ENCODE measurements at regions not wholly inside any gene's neighbourhood (a gene's known extent, or its start where the extent isn't known, plus 50 kb on each side); places are given as distances from the start of the nearest gene placed in this dataset.

DNA sequence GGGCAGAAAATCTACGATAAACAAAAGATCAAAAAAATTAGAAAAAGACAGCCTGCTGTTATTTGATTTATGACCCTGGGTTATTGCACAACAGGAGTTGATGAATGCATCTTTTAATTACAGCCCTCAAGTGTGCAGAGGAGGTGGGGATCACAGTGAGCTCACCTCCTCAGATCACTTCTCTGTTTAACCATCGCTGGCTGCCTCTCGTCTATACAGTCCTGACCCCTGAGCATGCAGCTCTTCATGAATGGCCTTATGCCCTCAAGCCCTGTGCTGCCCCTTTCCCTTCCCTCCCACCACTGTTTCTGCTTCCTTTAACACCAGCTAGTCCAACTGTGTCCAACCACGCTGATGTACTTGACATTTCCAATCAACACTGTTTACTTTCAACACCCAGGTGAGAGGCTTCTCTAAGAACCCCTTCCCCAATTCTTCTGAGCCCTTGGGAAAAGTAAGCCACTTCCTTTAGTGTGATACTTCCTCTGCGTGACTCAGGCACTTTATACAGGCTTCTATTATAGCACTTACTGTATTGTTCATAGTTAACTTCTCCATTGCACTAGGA is 60.6 kb upstream of the RIPOR2 start:
- TF ChIP-seq, protein P1, sequence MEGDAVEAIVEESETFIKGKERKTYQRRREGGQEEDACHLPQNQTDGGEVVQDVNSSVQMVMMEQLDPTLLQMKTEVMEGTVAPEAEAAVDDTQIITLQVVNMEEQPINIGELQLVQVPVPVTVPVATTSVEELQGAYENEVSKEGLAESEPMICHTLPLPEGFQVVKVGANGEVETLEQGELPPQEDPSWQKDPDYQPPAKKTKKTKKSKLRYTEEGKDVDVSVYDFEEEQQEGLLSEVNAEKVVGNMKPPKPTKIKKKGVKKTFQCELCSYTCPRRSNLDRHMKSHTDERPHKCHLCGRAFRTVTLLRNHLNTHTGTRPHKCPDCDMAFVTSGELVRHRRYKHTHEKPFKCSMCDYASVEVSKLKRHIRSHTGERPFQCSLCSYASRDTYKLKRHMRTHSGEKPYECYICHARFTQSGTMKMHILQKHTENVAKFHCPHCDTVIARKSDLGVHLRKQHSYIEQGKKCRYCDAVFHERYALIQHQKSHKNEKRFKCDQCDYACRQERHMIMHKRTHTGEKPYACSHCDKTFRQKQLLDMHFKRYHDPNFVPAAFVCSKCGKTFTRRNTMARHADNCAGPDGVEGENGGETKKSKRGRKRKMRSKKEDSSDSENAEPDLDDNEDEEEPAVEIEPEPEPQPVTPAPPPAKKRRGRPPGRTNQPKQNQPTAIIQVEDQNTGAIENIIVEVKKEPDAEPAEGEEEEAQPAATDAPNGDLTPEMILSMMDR (IDR thresholded peaks at IDR 0.05), result no peak
- TF ChIP-seq POLR2A (IDR thresholded peaks at IDR 0.05), result no peak
